HG03521 (cell line): ENCODE measurements at regions not wholly inside any gene's neighbourhood (a gene's known extent, or its start where the extent isn't known, plus 50 kb on each side); places are given as distances from the start of the nearest gene placed in this dataset.
"Not testable (repeated sequence)": the region's sequence is repeated elsewhere in the genome, so short reads cannot be mapped to it uniquely, and the experiment has no call there.

Experiments used
- ATAC-seq: cut with Tn5 transposase; IDR thresholded peaks from one replicate; pipeline ENCODE4 v1.9.1; 2021; ENCODE audit warnings: mild to moderate bottlenecking, moderate library complexity; ENCODE audit not compliant: unreplicated experiment

DNA sequence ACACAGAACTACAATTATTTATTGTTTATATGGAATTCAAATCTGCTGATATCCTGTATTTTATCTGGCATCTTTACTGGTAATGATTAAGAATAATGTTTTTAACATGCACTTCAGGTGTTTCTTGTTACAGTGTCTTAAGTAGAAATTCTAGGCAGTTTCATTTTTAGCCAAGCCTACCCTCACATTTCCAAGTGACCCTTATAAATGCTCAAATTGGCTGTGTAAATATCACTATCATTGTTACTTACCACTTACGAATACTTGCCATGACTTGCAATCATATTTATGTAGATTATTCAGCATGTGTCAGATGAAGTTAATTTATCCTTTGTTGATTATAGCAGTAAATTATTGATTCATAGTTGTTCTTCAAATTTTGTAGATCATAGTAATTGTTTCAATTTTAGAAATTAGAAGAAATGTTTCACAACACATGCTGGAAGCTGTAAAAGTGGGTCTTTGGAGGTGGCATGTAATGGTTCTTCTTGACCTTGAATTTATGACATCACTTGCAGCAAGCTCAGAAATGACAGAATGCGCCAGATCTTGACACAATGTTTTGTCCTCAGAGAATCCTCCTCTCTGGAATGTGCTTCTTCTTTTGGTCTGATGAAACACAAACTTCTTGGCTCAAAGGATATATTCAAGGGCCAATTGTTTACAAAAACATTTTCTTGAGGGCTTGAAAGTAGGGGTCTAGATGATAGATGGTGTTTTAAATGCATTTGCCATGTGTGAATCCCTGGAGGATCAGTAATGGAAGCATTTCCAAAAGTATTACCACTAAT, 471.8 kb downstream of the COL12A1 start:
- ATAC-seq: no peak

DNA sequence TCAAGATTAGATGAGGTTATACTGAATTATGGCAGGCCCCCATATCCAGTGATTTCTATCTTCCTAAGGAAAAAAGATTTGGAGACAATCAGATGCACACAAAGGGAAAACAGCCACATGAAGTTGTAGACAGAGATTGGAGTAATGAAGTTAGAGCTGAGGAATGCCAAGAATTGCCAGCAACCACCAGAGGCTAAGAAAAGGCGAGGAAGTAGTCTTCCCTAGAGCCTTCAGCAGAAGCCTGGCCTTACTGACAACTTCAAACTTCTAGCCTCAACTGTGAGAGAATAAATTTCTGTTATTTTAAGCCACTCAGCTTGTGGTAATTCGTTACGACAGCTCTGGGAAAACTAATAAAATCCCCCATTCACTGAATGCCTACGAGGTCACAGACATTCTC, 473.9 kb downstream of the COL12A1 start:
- no peak for ATAC-seq

DNA sequence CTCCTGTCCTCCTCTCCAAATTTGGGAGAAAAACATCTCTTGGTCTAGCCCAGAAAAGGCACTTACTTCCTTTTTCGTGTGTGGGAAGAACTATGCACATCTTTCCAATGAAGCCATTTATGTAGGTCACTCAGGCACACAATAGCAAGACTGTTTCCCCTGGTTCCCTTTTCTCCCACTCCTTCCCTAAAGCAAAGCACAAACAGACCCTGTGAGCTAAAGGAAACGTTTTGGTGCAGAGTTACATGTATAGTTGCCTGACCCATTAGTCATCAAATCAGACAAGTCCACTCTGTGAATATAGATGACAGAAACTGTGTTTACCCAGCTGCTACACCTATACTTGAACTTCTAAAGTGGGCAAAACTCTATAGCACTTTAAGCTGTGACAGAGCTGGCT, 474.6 kb downstream of the COL12A1 start:
- ATAC-seq: no peak

GRCh38 chr6:74720923-74721322, 484.9 kb downstream of the COL12A1 start:
- no peak for ATAC-seq

DNA sequence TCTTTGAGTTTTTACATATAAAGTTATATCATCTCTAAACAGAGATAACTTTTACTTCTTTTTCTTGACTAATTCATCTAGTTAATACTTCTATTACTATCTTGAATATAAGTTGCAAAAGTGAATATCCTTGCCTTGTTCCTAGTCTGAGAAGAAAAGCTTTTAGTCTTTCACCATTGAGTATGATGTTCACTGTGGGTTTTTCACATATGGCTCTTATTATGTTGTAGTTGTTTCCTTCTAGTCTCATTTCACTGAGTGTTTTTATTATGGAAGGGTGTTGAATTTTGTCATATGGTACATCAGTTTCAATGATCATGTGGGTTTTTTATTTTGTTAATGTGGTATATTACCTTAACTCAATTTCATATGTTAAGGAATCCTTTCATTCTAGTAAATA, 488.3 kb downstream of the COL12A1 start:
- ATAC-seq: no peak

GRCh38 chr6:74715355-74716085, 490.3 kb downstream of the COL12A1 start:
- ATAC-seq: no peak

- ATAC-seq: no peak
These were observed 491.9 kb downstream of the COL12A1 start for GRCh38 chr6:74713941-74714340.

- ATAC-seq: no peak
These were observed 500.4 kb downstream of the COL12A1 start for GRCh38 chr6:74705451-74705850.

- not testable (repeated sequence) for ATAC-seq
These were observed 501.3 kb downstream of the COL12A1 start for GRCh38 chr6:74704540-74704939.

- no peak for ATAC-seq
These were observed 515.5 kb downstream of the COL12A1 start for GRCh38 chr6:74690365-74690764.

DNA sequence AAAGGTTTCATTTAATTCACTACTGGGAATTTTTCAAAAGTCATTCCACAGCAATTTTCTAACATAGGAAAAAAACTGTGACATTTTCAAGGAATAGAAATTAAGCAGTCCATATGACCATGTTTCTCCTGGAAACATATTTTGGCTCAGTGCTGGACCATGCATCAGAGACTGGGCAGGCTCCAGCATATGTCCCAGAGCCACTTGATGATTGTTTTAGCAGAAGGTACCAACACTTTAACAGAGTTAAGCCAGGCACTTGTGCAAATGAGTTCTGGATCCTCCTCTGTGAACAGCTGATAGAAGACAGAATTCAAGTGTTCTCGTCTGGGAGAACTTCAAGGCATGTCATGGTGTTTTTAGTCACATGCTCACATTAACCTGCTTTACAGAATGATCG, 516.3 kb downstream of the COL12A1 start:
- ATAC-seq: no peak

DNA sequence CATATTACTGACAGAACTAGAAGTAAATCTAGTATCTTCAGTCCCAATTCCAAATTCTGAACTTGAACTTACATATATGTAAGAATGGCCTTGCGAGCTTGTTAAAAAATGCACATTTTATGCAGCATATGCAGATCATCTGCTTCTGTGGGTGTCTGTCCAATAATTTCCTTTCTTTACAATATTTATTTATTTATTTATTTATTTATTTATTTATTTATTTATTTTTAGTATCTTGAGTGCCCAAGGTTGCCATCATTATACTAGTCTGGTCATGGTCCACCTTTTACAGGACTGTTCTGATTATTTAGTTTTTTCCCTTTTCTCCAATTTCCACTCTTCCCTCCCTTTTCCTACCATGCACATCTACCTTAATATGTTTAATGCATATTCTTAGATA, 528.4 kb downstream of the COL12A1 start:
- no peak for ATAC-seq

DNA sequence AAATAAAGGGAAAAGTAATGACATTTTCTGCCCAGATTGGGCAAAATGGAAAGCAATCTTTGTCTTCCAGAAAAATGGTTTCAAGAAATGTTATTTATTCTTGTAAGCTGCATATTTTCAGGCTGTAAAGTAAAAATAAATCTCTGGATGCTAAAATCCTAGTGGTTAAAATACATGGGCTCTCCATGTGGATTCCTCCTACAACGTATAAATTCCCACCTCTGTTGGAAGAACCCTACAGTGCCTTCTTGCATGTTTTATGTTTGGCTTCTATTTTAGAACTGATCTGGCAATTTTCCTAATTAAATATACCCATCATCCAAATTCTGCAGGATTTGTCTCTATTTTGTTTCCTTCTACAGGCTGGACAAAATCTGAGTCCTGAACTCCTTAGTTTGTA, 528.9 kb downstream of the COL12A1 start:
- ATAC-seq: no peak

DNA sequence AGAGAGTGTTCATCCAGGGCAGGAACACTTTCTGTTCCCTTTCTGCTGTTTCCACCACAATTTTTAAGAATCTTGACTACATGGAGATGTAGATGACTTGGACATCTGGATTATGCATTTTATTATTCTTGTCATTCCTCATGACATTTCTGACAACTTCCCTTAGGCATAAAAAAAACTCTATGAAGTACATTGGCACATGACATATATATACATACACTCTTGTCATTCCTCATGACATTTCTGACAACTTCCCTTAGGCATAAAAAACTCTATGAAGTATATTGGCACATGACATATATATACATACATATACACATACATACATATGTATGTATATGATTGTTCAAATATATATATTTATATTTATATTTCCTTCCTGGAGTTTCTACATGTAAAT, 531.5 kb downstream of the COL12A1 start:
- no peak for ATAC-seq

- ATAC-seq: no peak
These were observed 534.3 kb downstream of the COL12A1 start for GRCh38 chr6:74671558-74672025.

GRCh38 chr6:74658391-74658790, 547.5 kb downstream of the COL12A1 start:
- ATAC-seq: no peak

DNA sequence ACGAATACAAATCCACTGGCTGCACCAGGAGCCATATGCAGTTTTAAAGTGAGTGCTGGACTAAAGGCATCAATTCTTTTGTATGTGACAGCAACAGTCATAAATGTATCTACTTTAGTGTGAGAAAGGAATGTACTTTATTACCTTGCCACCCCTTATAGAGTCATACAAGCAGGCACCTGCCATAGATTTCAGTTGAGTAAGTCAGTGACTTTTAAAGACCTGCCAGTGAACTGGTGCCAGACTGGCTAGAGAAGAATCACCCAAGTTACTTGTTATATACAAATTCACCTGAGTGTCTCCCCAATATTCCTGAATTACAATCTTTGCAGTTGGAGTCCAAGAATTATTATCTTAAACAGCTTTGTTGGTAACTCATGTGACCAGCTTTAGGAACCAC, 547.9 kb downstream of the COL12A1 start:
- ATAC-seq: no peak

- ATAC-seq: no peak
These were observed 548.8 kb downstream of the COL12A1 start for GRCh38 chr6:74657011-74657410.

DNA sequence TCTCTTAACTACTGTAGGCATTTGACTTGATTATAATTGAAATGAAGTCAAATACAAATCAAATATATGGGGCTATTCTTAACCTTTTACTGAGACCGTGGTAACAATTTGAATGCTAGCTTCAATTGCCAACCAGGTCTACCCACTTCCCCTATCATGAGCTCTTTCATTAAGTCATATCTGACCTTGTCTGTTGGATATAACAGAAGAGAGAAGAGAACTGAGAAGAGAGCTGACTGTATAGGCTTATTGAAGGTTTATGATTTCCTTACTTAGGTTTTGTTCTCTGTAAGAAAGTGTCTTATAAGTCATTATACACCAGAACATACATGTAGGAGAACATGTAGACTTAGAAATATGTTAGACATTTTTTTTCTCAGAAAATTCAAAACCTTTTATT, 549.4 kb downstream of the COL12A1 start:
- no peak for ATAC-seq

GRCh38 chr6:74654296-74654695, 551.6 kb downstream of the COL12A1 start:
- ATAC-seq: no peak

- ATAC-seq: no peak
These were observed 553.7 kb downstream of the COL12A1 start for GRCh38 chr6:74651948-74652842.
